ENCODE measurements at regions not wholly inside any gene's neighbourhood (a gene's known extent, or its start where the extent isn't known, plus 50 kb on each side); places are given as distances from the start of the nearest gene placed in this dataset.

DNA sequence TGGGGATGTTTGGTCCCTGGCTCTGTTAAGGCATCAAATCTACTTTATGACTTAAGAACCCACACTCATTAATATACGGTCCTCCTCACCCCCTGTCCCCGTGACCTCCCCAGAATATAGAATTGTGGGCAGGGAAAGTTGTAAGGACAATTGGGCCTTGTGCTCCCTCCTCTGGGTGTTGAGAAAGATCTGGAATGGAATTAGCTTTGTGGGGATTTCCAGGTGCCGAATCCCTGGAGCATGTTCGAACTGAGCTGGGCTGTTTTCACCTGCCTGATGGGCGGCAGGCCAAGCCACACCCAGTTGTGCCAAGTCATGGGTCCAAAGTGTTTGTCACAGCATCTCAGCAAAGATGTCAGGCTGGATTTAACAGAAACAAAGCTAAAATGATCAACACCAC lies 349.3 kb upstream of the KLF3 start (continued):
- TF ChIP-seq, protein P1, sequence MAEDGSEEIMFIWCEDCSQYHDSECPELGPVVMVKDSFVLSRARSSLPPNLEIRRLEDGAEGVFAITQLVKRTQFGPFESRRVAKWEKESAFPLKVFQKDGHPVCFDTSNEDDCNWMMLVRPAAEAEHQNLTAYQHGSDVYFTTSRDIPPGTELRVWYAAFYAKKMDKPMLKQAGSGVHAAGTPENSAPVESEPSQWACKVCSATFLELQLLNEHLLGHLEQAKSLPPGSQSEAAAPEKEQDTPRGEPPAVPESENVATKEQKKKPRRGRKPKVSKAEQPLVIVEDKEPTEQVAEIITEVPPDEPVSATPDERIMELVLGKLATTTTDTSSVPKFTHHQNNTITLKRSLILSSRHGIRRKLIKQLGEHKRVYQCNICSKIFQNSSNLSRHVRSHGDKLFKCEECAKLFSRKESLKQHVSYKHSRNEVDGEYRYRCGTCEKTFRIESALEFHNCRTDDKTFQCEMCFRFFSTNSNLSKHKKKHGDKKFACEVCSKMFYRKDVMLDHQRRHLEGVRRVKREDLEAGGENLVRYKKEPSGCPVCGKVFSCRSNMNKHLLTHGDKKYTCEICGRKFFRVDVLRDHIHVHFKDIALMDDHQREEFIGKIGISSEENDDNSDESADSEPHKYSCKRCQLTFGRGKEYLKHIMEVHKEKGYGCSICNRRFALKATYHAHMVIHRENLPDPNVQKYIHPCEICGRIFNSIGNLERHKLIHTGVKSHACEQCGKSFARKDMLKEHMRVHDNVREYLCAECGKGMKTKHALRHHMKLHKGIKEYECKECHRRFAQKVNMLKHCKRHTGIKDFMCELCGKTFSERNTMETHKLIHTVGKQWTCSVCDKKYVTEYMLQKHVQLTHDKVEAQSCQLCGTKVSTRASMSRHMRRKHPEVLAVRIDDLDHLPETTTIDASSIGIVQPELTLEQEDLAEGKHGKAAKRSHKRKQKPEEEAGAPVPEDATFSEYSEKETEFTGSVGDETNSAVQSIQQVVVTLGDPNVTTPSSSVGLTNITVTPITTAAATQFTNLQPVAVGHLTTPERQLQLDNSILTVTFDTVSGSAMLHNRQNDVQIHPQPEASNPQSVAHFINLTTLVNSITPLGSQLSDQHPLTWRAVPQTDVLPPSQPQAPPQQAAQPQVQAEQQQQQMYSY (CRISPR knock-in tag; IDR thresholded peaks at IDR 0.05): peak; percentile 95

DNA sequence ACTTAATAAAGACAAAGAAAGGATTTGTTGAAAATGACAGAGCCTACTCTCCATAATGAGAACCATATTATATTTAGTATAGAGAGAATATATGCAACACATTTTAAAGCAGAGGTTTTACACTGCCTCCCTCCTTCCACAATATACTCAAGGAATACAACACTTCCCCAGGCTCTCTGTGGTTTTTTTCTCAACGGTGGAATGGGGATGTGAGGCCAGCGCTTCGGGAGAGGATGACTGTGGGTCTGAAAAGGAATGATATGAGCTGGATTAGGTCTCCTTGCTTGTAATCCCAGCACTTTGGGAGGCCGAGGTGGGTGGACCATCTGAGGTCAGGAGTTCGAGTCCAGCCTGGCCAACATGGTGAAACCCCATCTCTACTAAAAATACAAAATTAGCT lies 348.7 kb upstream of the KLF3 start:
- CTCF ChIA-PET (ENCODE audit: low intra/inter-chr PET ratio, low total read pairs): no interaction called here

More for the DNA sequence above, 348.7 kb upstream of the KLF3 start:
- Histone ChIP-seq H4K20me1 (ENCODE audit: insufficient read depth, low read length) (no peaks in the 10 kb centered on the region), H3K9me3 (ENCODE audit: low read length) (no peaks in the 10 kb centered on the region), H3K4me2 (ENCODE audit: low read depth, low read length) (no peak overlapping the region), H3K4me3 (replicated peaks in 1 of 3; ENCODE audit: insufficient read depth in 1 of 3, low read depth in 2 of 3, low read length in 3 of 3) (no peak overlapping the region), H3K36me3 (replicated peaks in 1 of 2; ENCODE audit: control insufficient read depth in 1 of 2, insufficient read depth in 2 of 2, low read length in 2 of 2) (no peaks in the 10 kb centered on the region), H3K79me2 (ENCODE audit: insufficient read depth, low read length) (no peaks in the 10 kb centered on the region), H3K4me1 (ENCODE audit: insufficient read depth, low read length) (peaks cover 49% of the 10 kb centered on the region), H3K9ac (ENCODE audit: insufficient read depth, low read depth, low read length) (no peak overlapping the region), H3K27ac (ENCODE audit: extremely low read length, insufficient read depth, low read length) (no peak overlapping the region), H2AFZ (ENCODE audit: low read length) (no peak overlapping the region), H3K27me3 (ENCODE audit: control insufficient read depth in 1 of 2, insufficient read depth in 2 of 2, low read length in 2 of 2) (no peaks in the 10 kb centered on the region)
- ATAC-seq (no peak), FAIRE-seq (no peak), DNase-seq (ENCODE audit: low spot score) (no peak)
- no peak for TF ChIP-seq ZNF180 (CRISPR knock-in tag; IDR thresholded peaks at IDR 0.05; ENCODE audit: borderline replicate concordance, low read depth)
- TF ChIP-seq CAMTA2 (CRISPR knock-in tag; IDR thresholded peaks at IDR 0.05; ENCODE audit: borderline replicate concordance): no peak
- no peak for TF ChIP-seq ZNF850 (CRISPR knock-in tag; conservative IDR thresholded peaks at IDR 0.05)
- no peak for TF ChIP-seq HOXA5 (CRISPR knock-in tag; IDR thresholded peaks at IDR 0.05)
- TF ChIP-seq ZFP36L2 (CRISPR knock-in tag; IDR thresholded peaks at IDR 0.05): no peak
- TF ChIP-seq, protein P2, sequence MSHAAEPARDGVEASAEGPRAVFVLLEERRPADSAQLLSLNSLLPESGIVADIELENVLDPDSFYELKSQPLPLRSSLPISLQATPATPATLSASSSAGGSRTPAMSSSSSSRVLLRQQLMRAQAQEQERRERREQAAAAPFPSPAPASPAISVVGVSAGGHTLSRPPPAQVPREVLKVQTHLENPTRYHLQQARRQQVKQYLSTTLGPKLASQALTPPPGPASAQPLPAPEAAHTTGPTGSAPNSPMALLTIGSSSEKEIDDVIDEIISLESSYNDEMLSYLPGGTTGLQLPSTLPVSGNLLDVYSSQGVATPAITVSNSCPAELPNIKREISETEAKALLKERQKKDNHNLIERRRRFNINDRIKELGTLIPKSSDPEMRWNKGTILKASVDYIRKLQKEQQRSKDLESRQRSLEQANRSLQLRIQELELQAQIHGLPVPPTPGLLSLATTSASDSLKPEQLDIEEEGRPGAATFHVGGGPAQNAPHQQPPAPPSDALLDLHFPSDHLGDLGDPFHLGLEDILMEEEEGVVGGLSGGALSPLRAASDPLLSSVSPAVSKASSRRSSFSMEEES (CRISPR knock-in tag; IDR thresholded peaks at IDR 0.05): no peak
- TF ChIP-seq SNAPC2 (CRISPR knock-in tag; IDR thresholded peaks at IDR 0.05): no peak
- 86% methylated on average over 5 of the region's 5 CpGs for WGBS (ENCODE audit: low lambda C conversion rate)
- no TSS peak for BruUV-seq (replicated peaks)
- intact Hi-C loops (cut with micrococcal nuclease; ENCODE audit: unreplicated experiment): no loop called here
- in situ Hi-C loops (cut with HindIII; ENCODE audit: extremely low pct_ligation_motif_present, low pct_unique_long_range_greater_than_20kb): loop anchor here (5.0 to 25.0 kb wide), 2 partner anchors 253 to 357 kb away; no protein-coding TSS in a partner anchor
- POLR2A ChIA-PET: interaction anchor here (1.5 kb wide), 1 partner anchor 135 kb away, joined by 3 read pairs; no protein-coding TSS in a partner anchor
